T47D (cell line): ENCODE measurements at regions not wholly inside any gene's neighbourhood (a gene's known extent, or its start where the extent isn't known, plus 50 kb on each side); places are given as distances from the start of the nearest gene placed in this dataset.

Experiments used
- DNase-seq, 2 experiments: peaks; one replicate each; pipeline versions ENCODE4 v3.0.0 to v3.0.0-alpha.2; 2011 to 2012; ENCODE audit warnings: low read depth in 1 of 2, low spot score in 1 of 2
- JUND ChIP-seq: IDR thresholded peaks from 2 replicates; pipeline ENCODE4 v1.6.1; 2012; ENCODE audit warnings: low read depth
- in situ Hi-C: cut with HindIII; loops from 2 replicates; pipeline ENCODE4 v1.10.0; 2016; ENCODE audit warnings: low sequenced_read_pairs, low pct_unique_long_range_greater_than_20kb

DNA sequence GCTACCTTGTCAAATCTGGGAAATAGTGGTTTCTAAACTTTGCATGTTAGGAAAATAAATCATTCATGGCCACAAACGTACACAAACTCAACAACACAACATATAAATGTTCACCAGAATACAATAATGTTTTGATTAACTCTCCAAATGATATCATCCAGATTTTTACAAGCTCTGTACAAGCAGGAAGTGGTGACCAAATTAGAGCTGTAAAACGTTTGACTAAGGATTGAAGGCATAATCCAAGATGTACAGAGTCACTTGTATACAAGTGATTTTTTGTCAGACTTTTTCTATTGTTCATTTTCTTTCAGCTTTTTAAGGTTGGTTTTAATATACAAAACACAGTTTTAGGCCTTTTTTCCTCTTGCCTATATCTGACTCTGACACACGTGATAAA, 748.4 kb upstream of the GRM7 start:
- no peak for TF ChIP-seq JUND
- in situ Hi-C loops: no loop called here
- no peak for DNase-seq

DNA sequence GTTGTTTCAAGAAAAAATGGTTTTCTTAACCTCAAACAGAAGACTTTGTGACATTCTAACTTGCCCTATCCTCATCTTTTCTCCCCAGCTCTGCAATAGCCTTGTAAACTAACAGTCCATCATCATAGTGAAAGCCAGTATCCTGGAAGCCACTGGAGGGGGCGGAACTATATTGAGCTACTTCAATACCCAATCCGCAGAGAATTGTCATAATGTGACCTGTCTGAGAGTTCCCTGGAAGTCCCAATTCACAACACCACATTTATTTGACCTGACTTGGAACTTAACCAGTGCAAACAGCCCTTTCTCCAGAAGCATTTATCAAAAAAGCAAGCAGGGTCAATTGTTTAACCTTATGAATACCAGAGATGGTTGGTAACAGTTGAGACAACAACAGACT, 747.6 kb upstream of the GRM7 start:
- TF ChIP-seq JUND: no peak
- DNase-seq: no peak
- in situ Hi-C loops: no loop called here

DNA sequence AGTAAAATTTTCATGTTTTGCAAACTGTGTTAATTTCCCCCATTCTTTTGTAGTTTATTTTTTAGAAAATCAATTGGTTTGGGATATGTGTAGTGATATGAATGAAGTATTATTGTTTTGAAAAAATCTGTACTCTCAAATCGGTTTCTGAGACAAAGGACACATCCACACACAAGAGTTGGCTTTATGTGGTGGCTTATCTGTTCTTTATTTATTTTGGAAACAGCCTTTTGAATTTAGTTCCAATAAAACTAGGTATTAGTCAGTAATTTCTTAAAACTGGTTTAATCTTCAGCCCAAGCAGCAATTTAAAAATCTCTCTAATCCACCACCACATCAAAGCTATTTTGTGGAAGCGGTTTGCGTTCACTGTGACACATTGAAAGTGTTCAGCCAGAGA, 741.5 kb upstream of the GRM7 start:
- DNase-seq: no peak
- in situ Hi-C loops: no loop called here
- TF ChIP-seq JUND: no peak

DNA sequence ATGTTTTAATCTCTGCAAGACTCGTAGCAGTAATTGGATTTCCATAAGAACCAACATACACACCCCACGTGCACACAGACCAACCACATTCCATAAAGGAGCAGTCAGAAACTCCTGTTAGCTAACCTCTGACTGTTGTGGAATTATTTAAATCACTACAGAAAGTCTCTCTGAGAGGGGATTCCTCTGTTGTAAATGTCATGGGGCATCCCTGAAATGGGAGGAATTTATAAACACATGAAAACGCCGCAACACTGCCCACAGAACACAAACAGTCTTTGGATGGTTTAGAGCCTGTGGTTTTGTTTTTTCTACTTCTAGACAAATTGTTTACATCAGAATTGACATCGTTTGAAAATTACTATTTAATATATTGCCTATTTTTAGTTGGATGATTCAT, 740.1 kb upstream of the GRM7 start:
- in situ Hi-C loops: no loop called here
- DNase-seq: no peak
- TF ChIP-seq JUND: no peak

GRCh38 chr3:6124875-6125274, 736.0 kb upstream of the GRM7 start:
- TF ChIP-seq JUND: no peak
- DNase-seq: no peak
- in situ Hi-C loops: no loop called here

GRCh38 chr3:6125520-6125919, 735.4 kb upstream of the GRM7 start:
- peak in 1 of 2 experiments; percentile 61 for DNase-seq

GRCh38 chr3:6132684-6133432, 728.1 kb upstream of the GRM7 start:
- DNase-seq: no peak
- TF ChIP-seq JUND: no peak
- in situ Hi-C loops: no loop called here

More at GRCh38 chr3:6125520-6125919, 735.4 kb upstream of the GRM7 start:
- TF ChIP-seq JUND: no peak
- in situ Hi-C loops: no loop called here

DNA sequence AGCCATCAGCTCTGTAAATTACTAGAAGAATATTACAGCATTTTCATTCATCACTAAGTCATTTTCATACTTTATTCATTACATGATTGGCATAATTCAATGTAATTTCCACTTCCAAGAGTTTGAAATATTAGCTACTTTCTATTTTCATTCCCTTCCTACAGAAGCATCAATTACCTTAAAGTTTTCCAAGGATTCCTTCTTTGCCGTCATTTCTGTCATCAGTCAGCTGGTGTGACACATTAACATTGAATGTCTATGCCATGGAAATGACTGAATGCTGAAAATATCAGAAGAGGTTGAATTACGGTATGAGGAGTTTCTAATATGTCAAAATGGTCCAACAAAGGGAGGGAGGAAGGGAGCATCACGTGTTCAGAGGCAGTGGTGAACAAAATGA, 718.2 kb upstream of the GRM7 start:
- no peak for TF ChIP-seq JUND
- in situ Hi-C loops: no loop called here
- DNase-seq: no peak

DNA sequence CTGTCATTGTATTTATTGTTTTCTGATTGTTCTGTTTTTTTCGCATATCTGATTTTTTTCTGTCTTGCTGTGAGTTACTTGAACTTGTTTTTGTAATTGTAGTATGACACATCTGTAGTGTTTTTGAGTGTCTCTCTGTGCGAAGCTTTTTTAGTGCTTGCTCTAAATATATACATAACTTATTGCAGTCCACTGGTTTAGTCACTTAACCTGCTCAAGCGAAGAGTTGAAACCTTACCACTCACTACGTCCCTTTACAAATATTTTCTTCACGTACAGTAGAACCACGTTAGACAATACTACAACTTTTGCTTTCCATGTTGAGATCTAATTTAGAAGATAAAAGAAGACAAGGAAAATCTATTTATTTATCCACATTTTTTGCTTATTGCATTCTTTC, 713.0 kb upstream of the GRM7 start:
- no peak for TF ChIP-seq JUND
- in situ Hi-C loops: no loop called here
- no peak for DNase-seq

DNA sequence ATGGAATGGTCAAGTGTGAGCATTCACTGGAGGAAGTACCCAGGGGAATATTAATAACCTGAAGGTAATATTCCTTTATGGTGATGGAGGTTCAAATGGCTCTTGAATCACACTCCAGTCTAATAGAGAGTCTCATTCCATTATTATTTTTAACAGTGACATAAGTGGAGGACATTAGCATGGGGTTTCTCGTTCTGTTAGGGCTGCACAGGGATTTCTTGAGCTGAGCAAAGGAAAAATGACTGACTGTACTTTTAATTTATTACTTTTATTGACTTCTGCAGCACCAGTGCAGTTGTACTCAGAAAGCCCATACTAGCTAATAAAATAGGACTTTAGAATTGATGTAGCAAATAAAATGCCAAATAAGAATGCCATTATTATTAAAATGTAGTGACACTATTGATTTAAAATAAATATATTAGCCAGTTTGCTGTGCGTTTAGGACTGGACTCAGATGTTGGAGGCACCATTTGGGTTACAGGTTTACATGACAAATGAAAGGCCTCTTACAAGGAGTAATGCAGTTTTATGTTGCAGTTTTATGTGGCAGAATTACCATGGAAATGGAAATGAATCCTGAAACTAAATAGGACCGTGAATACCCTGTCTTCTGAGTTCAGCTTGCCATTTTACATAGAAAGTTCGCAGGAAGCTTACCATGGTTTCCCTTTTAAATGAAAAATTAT, 705.1 kb upstream of the GRM7 start:
- TF ChIP-seq JUND: no peak
- in situ Hi-C loops: no loop called here
- DNase-seq: no peak

- no peak for DNase-seq
- TF ChIP-seq JUND: no peak
- in situ Hi-C loops: no loop called here
Observed at GRCh38 chr3:6165951-6166350, 695.0 kb upstream of the GRM7 start.

DNA sequence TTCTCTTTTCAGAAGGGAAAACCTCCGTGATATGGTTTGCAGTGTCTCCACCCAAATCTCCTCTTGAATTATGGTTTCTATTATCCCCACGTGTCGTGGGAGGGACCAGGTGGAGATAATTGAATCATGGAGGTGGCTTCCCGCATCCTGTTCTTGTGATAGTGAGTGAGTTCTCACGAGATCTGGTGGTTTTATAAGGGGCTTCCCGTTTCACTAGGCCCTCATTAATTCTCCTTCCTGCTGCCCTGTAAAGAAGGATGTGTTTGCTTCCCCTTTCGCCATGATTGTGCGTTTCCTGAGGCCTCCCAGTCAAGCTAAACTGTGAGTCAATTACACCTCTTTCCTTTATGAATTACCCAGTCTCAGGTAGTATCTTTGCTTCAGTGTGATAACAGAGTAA, 692.7 kb upstream of the GRM7 start:
- in situ Hi-C loops: no loop called here
- DNase-seq: no peak
- no peak for TF ChIP-seq JUND

- no peak for TF ChIP-seq JUND
- in situ Hi-C loops: no loop called here
- no peak for DNase-seq
Observed at GRCh38 chr3:6172871-6173642, 687.9 kb upstream of the GRM7 start.
